Nephron (organoid): ENCODE measurements at regions not wholly inside any gene's neighbourhood (a gene's known extent, or its start where the extent isn't known, plus 50 kb on each side); places are given as distances from the start of the nearest gene placed in this dataset.
A peak's percentile ranks its signal among the peaks of the same experiment; 100 is the strongest.

Experiments
- H3K27ac Mint-ChIP-seq, 3 experiments: 2 replicates each; pipeline ENCODE4 v1.8.0; 2020; ENCODE audit warnings: mixed read lengths in 3 of 3, mild to moderate bottlenecking in 2 of 3, moderate library complexity in 1 of 3
- H3K27me3 Mint-ChIP-seq: 2 replicates; pipeline ENCODE4 v1.8.0; 2021; ENCODE audit warnings: low read depth, mild to moderate bottlenecking, moderate library complexity, mixed read lengths
- H3K36me3 Mint-ChIP-seq: 2 replicates; pipeline ENCODE4 v1.8.0; 2020; ENCODE audit warnings: low read depth, mixed read lengths
- H3K4me1 Mint-ChIP-seq: 2 replicates; pipeline ENCODE4 v1.8.0; 2020; ENCODE audit warnings: mixed read lengths
- H3K4me3 Mint-ChIP-seq, 3 experiments: 2 replicates each; pipeline ENCODE4 v1.8.0; 2020; ENCODE audit warnings: mild to moderate bottlenecking in 3 of 3, mixed read lengths in 3 of 3, moderate library complexity in 2 of 3
- H3K9me3 Mint-ChIP-seq: 2 replicates; pipeline ENCODE4 v1.8.0; 2020; ENCODE audit warnings: mixed read lengths
- CTCF ChIP-seq, 3 experiments: fragments of 200-600 bp; sonication (generic); IDR thresholded peaks; one replicate each; pipeline ENCODE4 v1.5.0; 2021; ENCODE audit warnings: antibody characterized with exemption in 3 of 3; ENCODE audit not compliant: unreplicated experiment in 3 of 3

GRCh38 chr18:27483276-27483675 is 298.2 kb upstream of the CHST9 start:
- Mint-ChIP-seq H3K4me3 (no peak overlapping the region), H3K27ac (no peak overlapping the region), H3K9me3 (no peaks in the 10 kb centered on the region), H3K4me1 (no peaks in the 10 kb centered on the region), H3K36me3 (no peaks in the 10 kb centered on the region), H3K27me3 (no peaks in the 10 kb centered on the region)
- TF ChIP-seq CTCF (IDR thresholded peaks at IDR 0.05; ENCODE audit: unreplicated experiment in 3 of 3): no peak

- Mint-ChIP-seq H3K4me1 (no peaks in the 10 kb centered on the region), H3K27me3 (no peaks in the 10 kb centered on the region), H3K27ac (no peak overlapping the region), H3K36me3 (no peaks in the 10 kb centered on the region), H3K9me3 (no peaks in the 10 kb centered on the region), H3K4me3 (no peak overlapping the region)
- no peak for TF ChIP-seq CTCF (IDR thresholded peaks at IDR 0.05; ENCODE audit: unreplicated experiment in 3 of 3)
Measured at GRCh38 chr18:27478459-27478858, 293.4 kb upstream of the CHST9 start.

GRCh38 chr18:27473318-27473717 is 288.2 kb upstream of the CHST9 start:
- Mint-ChIP-seq H3K27ac (peak overlapping the region in 2 of 3 experiments; percentile 6 to 15), H3K4me3 (no peak overlapping the region), H3K36me3 (no peaks in the 10 kb centered on the region), H3K27me3 (no peaks in the 10 kb centered on the region), H3K9me3 (no peaks in the 10 kb centered on the region), H3K4me1 (no peaks in the 10 kb centered on the region)
- TF ChIP-seq CTCF (IDR thresholded peaks at IDR 0.05; ENCODE audit: unreplicated experiment in 3 of 3): no peak

- no peak for TF ChIP-seq CTCF (IDR thresholded peaks at IDR 0.05; ENCODE audit: unreplicated experiment in 3 of 3)
- Mint-ChIP-seq H3K27me3 (no peaks in the 10 kb centered on the region), H3K9me3 (no peaks in the 10 kb centered on the region)
Measured at GRCh38 chr18:27467073-27467472, 282.0 kb upstream of the CHST9 start.

GRCh38 chr18:27461957-27462356 is 276.8 kb upstream of the CHST9 start:
- no peaks in the 10 kb centered on the region for H3K4me1 Mint-ChIP-seq
- H3K27me3 Mint-ChIP-seq: no peaks in the 10 kb centered on the region
- H3K9me3 Mint-ChIP-seq: peaks cover 3% of the 10 kb centered on the region
- H3K27ac Mint-ChIP-seq: no peak overlapping the region
- TF ChIP-seq CTCF (IDR thresholded peaks at IDR 0.05; ENCODE audit: unreplicated experiment in 3 of 3): no peak
- no peaks in the 10 kb centered on the region for H3K36me3 Mint-ChIP-seq
- no peak overlapping the region for H3K4me3 Mint-ChIP-seq

More at GRCh38 chr18:27467073-27467472, 282.0 kb upstream of the CHST9 start:
- Mint-ChIP-seq H3K36me3 (no peaks in the 10 kb centered on the region), H3K4me1 (no peaks in the 10 kb centered on the region), H3K27ac (no peak overlapping the region), H3K4me3 (no peak overlapping the region)

- no peaks in the 10 kb centered on the region for H3K36me3 Mint-ChIP-seq
- H3K9me3 Mint-ChIP-seq: peaks cover 6% of the 10 kb centered on the region
- H3K27ac Mint-ChIP-seq: no peak overlapping the region
Measured at GRCh38 chr18:27449104-27449503, 264.0 kb upstream of the CHST9 start.

More at GRCh38 chr18:27449104-27449503, 264.0 kb upstream of the CHST9 start:
- Mint-ChIP-seq H3K27me3 (no peaks in the 10 kb centered on the region), H3K4me1 (peaks cover 13% of the 10 kb centered on the region), H3K4me3 (no peak overlapping the region)
- TF ChIP-seq CTCF (IDR thresholded peaks at IDR 0.05; ENCODE audit: unreplicated experiment in 3 of 3): no peak
